ENCODE measurements at regions not wholly inside any gene's neighbourhood (a gene's known extent, or its start where the extent isn't known, plus 50 kb on each side); places are given as distances from the start of the nearest gene placed in this dataset.
A peak's percentile ranks its signal among the peaks of the same experiment; 100 is the strongest.

GRCh38 chr17:73782641-73783381 is 138.6 kb upstream of the SDK2 start:
- H3K27ac ChIP-seq (ENCODE audit: low read depth in 1 of 2, low read length in 1 of 2) = no peak overlapping the region
- 85% methylated on average over 11 of the region's 11 CpGs for WGBS
- no peak overlapping the region for H3K4me3 ChIP-seq (ENCODE audit: low read length in 2 of 2)
- peaks cover 0 to 3% of the 10 kb centered on the region in 2 donors for H3K9me3 ChIP-seq (ENCODE audit: control insufficient read depth in 2 of 2, insufficient read depth in 1 of 2, low read length in 1 of 2)
- H3K4me1 ChIP-seq (ENCODE audit: control insufficient read depth in 2 of 2, insufficient read depth in 2 of 2, low read length in 2 of 2) = no peaks in the 10 kb centered on the region
- H3K36me3 ChIP-seq (ENCODE audit: control insufficient read depth in 2 of 2, insufficient read depth in 2 of 2, low read length in 1 of 2) = no peaks in the 10 kb centered on the region
- peaks cover 5 to 29% of the 10 kb centered on the region in 2 donors for H3K27me3 ChIP-seq (ENCODE audit: control insufficient read depth in 2 of 2, insufficient read depth in 1 of 2, low read length in 1 of 2)
- peak in 1 of 9 donors; percentile 3 for DNase-seq (ENCODE audit: low read depth in 6 of 9, low spot score in 9 of 9)

- no peak for DNase-seq (ENCODE audit: low read depth in 6 of 9, low spot score in 9 of 9)
- Histone ChIP-seq H3K4me1 (ENCODE audit: control insufficient read depth in 2 of 2, insufficient read depth in 2 of 2, low read length in 2 of 2) (no peaks in the 10 kb centered on the region), H3K27ac (ENCODE audit: low read depth in 1 of 2, low read length in 1 of 2) (no peak overlapping the region), H3K4me3 (ENCODE audit: low read length in 2 of 2) (no peak overlapping the region), H3K27me3 (ENCODE audit: control insufficient read depth in 2 of 2, insufficient read depth in 1 of 2, low read length in 1 of 2) (peaks cover 5 to 29% of the 10 kb centered on the region in 2 donors), H3K36me3 (ENCODE audit: control insufficient read depth in 2 of 2, insufficient read depth in 2 of 2, low read length in 1 of 2) (no peaks in the 10 kb centered on the region), H3K9me3 (ENCODE audit: control insufficient read depth in 2 of 2, insufficient read depth in 1 of 2, low read length in 1 of 2) (peaks cover 0 to 3% of the 10 kb centered on the region in 2 donors)
- 94% methylated on average over 6 of the region's 6 CpGs for WGBS
These were observed 139.1 kb upstream of the SDK2 start for GRCh38 chr17:73783382-73783766.

- 90% methylated on average over 11 of the region's 11 CpGs for WGBS
- Histone ChIP-seq H3K27ac (ENCODE audit: low read depth in 1 of 2, low read length in 1 of 2) (no peak overlapping the region), H3K4me3 (ENCODE audit: low read length in 2 of 2) (no peak overlapping the region), H3K36me3 (ENCODE audit: control insufficient read depth in 2 of 2, insufficient read depth in 2 of 2, low read length in 1 of 2) (no peaks in the 10 kb centered on the region), H3K27me3 (ENCODE audit: control insufficient read depth in 2 of 2, insufficient read depth in 1 of 2, low read length in 1 of 2) (peaks cover 5 to 29% of the 10 kb centered on the region in 2 donors), H3K9me3 (ENCODE audit: control insufficient read depth in 2 of 2, insufficient read depth in 1 of 2, low read length in 1 of 2) (peaks cover 0 to under 1% of the 10 kb centered on the region in 2 donors), H3K4me1 (ENCODE audit: control insufficient read depth in 2 of 2, insufficient read depth in 2 of 2, low read length in 2 of 2) (no peaks in the 10 kb centered on the region)
- no peak for DNase-seq (ENCODE audit: low read depth in 6 of 9, low spot score in 9 of 9)
These were observed 139.8 kb upstream of the SDK2 start for GRCh38 chr17:73783945-73784603.

- H3K9me3 ChIP-seq (ENCODE audit: control insufficient read depth in 2 of 2, insufficient read depth in 1 of 2, low read length in 1 of 2) = no peaks in the 10 kb centered on the region
These were observed 141.3 kb upstream of the SDK2 start for GRCh38 chr17:73785496-73785895.

GRCh38 chr17:73785958-73786743 is 141.9 kb upstream of the SDK2 start:
- H3K4me3 ChIP-seq (ENCODE audit: low read length in 2 of 2) = no peak overlapping the region
- H3K27me3 ChIP-seq (ENCODE audit: control insufficient read depth in 2 of 2, insufficient read depth in 1 of 2, low read length in 1 of 2) = peaks cover 5 to 29% of the 10 kb centered on the region in 2 donors
- 90% methylated on average over 17 of the region's 17 CpGs for WGBS
- no peaks in the 10 kb centered on the region for H3K9me3 ChIP-seq (ENCODE audit: control insufficient read depth in 2 of 2, insufficient read depth in 1 of 2, low read length in 1 of 2)
- no peak overlapping the region for H3K27ac ChIP-seq (ENCODE audit: low read depth in 1 of 2, low read length in 1 of 2)
- no peaks in the 10 kb centered on the region for H3K36me3 ChIP-seq (ENCODE audit: control insufficient read depth in 2 of 2, insufficient read depth in 2 of 2, low read length in 1 of 2)
- DNase-seq (ENCODE audit: low read depth in 6 of 9, low spot score in 9 of 9) = no peak
- no peaks in the 10 kb centered on the region for H3K4me1 ChIP-seq (ENCODE audit: control insufficient read depth in 2 of 2, insufficient read depth in 2 of 2, low read length in 2 of 2)

More at GRCh38 chr17:73785496-73785895, 141.3 kb upstream of the SDK2 start:
- no peaks in the 10 kb centered on the region for H3K4me1 ChIP-seq (ENCODE audit: control insufficient read depth in 2 of 2, insufficient read depth in 2 of 2, low read length in 2 of 2)
- 68% methylated on average over 12 of the region's 12 CpGs for WGBS
- DNase-seq (ENCODE audit: low read depth in 6 of 9, low spot score in 9 of 9) = no peak
- H3K27me3 ChIP-seq (ENCODE audit: control insufficient read depth in 2 of 2, insufficient read depth in 1 of 2, low read length in 1 of 2) = peaks cover 5 to 29% of the 10 kb centered on the region in 2 donors
- no peak overlapping the region for H3K4me3 ChIP-seq (ENCODE audit: low read length in 2 of 2)
- H3K27ac ChIP-seq (ENCODE audit: low read depth in 1 of 2, low read length in 1 of 2) = no peak overlapping the region
- no peaks in the 10 kb centered on the region for H3K36me3 ChIP-seq (ENCODE audit: control insufficient read depth in 2 of 2, insufficient read depth in 2 of 2, low read length in 1 of 2)

- H3K27me3 ChIP-seq (ENCODE audit: control insufficient read depth in 2 of 2, insufficient read depth in 1 of 2, low read length in 1 of 2) = peaks cover 3 to 28% of the 10 kb centered on the region in 2 donors
- no peaks in the 10 kb centered on the region for H3K9me3 ChIP-seq (ENCODE audit: control insufficient read depth in 2 of 2, insufficient read depth in 1 of 2, low read length in 1 of 2)
- H3K4me3 ChIP-seq (ENCODE audit: low read length in 2 of 2) = no peak overlapping the region
- no peaks in the 10 kb centered on the region for H3K36me3 ChIP-seq (ENCODE audit: control insufficient read depth in 2 of 2, insufficient read depth in 2 of 2, low read length in 1 of 2)
- DNase-seq (ENCODE audit: low read depth in 6 of 9, low spot score in 9 of 9) = no peak
- 76% methylated on average over 13 of the region's 13 CpGs for WGBS
- H3K27ac ChIP-seq (ENCODE audit: low read depth in 1 of 2, low read length in 1 of 2) = no peak overlapping the region
- no peaks in the 10 kb centered on the region for H3K4me1 ChIP-seq (ENCODE audit: control insufficient read depth in 2 of 2, insufficient read depth in 2 of 2, low read length in 2 of 2)
These were observed 143.1 kb upstream of the SDK2 start for GRCh38 chr17:73787076-73788059.

GRCh38 chr17:73788111-73788510 is 143.9 kb upstream of the SDK2 start:
- DNase-seq (ENCODE audit: low read depth in 6 of 9, low spot score in 9 of 9) = no peak
- no peaks in the 10 kb centered on the region for H3K36me3 ChIP-seq (ENCODE audit: control insufficient read depth in 2 of 2, insufficient read depth in 2 of 2, low read length in 1 of 2)
- peaks cover 0 to 21% of the 10 kb centered on the region in 2 donors for H3K27me3 ChIP-seq (ENCODE audit: control insufficient read depth in 2 of 2, insufficient read depth in 1 of 2, low read length in 1 of 2)
- no peaks in the 10 kb centered on the region for H3K4me1 ChIP-seq (ENCODE audit: control insufficient read depth in 2 of 2, insufficient read depth in 2 of 2, low read length in 2 of 2)
- no peak overlapping the region for H3K4me3 ChIP-seq (ENCODE audit: low read length in 2 of 2)
- H3K27ac ChIP-seq (ENCODE audit: low read depth in 1 of 2, low read length in 1 of 2) = no peak overlapping the region
- 93% methylated on average over 4 of the region's 4 CpGs for WGBS
- no peaks in the 10 kb centered on the region for H3K9me3 ChIP-seq (ENCODE audit: control insufficient read depth in 2 of 2, insufficient read depth in 1 of 2, low read length in 1 of 2)

- Histone ChIP-seq H3K4me1 (ENCODE audit: control insufficient read depth in 2 of 2, insufficient read depth in 2 of 2, low read length in 2 of 2) (no peaks in the 10 kb centered on the region), H3K9me3 (ENCODE audit: control insufficient read depth in 2 of 2, insufficient read depth in 1 of 2, low read length in 1 of 2) (no peaks in the 10 kb centered on the region), H3K27me3 (ENCODE audit: control insufficient read depth in 2 of 2, insufficient read depth in 1 of 2, low read length in 1 of 2) (peaks cover 0 to 11% of the 10 kb centered on the region in 2 donors), H3K27ac (ENCODE audit: low read depth in 1 of 2, low read length in 1 of 2) (no peak overlapping the region), H3K4me3 (ENCODE audit: low read length in 2 of 2) (no peak overlapping the region), H3K36me3 (ENCODE audit: control insufficient read depth in 2 of 2, insufficient read depth in 2 of 2, low read length in 1 of 2) (no peaks in the 10 kb centered on the region)
- DNase-seq (ENCODE audit: low read depth in 6 of 9, low spot score in 9 of 9) = no peak
- 96% methylated on average over 4 of the region's 4 CpGs for WGBS
These were observed 146.9 kb upstream of the SDK2 start for GRCh38 chr17:73791121-73791520.

Data from thymus (tissue), 11 donors.